ENCODE measurements at regions not wholly inside any gene's neighbourhood (a gene's known extent, or its start where the extent isn't known, plus 50 kb on each side); places are given as distances from the start of the nearest gene placed in this dataset.

DNA sequence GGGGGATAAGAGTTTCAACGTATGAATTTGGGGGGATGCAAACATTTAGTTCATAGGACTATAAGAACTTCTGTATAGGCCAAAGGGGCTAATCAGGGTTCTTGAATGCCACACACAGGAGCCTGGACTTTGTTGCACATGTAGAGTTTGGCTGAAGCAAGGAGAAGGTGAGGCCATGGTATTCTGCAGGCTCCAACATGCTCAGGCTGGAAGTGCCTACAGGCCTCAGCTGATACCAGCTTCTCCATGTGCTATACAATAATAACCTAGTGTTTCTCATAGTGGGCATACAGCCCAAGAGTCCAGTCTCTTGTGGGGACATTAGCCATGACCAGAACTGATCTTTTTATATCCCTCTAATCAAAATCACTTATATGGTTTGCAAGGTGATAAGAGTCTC is 399.7 kb upstream of the MCTP2 start:
- in situ Hi-C loops (cut with HindIII; ENCODE audit: low sequenced_read_pairs), result no loop called here

DNA sequence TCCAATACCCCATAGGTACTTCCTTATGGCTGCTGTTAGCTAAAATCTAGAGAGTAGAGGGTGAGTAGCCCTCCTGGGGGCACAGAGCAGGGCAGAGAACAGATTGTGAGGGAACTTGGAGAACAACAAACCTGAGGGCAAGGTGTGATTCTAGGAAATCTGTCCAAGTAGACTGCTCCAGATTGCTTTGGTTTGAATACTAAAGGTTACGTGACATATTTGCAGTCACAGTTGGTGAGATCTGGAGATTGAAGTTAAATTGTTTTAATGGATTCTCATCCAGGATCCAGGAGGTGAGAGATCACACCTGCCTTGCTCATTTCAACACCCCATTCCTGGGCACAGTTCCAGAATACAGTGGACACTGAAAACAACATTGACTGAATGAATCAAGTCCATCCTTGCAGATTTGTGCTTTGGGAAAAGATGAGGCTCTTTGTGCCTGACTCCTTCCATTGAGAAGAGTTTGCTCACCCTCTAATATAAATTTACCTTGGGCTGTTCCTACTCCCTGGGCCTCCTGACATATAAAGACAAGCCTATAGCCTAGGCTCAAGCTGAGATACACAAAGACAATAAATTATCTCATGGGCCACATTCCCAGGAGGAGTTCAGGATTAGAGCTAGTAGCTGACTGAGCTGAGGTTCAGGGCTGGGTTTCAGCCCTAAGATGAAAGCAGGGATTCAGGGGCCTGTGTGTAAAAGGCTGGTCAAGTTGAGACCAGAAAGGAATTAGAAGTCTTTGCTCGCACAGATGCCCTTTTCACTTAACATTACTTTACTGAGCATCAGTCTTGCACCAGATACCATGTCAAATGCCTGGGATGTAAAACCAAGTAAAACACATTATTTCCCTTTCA is 400.9 kb upstream of the MCTP2 start:
- in situ Hi-C loops (cut with HindIII; ENCODE audit: low sequenced_read_pairs), result no loop called here

DNA sequence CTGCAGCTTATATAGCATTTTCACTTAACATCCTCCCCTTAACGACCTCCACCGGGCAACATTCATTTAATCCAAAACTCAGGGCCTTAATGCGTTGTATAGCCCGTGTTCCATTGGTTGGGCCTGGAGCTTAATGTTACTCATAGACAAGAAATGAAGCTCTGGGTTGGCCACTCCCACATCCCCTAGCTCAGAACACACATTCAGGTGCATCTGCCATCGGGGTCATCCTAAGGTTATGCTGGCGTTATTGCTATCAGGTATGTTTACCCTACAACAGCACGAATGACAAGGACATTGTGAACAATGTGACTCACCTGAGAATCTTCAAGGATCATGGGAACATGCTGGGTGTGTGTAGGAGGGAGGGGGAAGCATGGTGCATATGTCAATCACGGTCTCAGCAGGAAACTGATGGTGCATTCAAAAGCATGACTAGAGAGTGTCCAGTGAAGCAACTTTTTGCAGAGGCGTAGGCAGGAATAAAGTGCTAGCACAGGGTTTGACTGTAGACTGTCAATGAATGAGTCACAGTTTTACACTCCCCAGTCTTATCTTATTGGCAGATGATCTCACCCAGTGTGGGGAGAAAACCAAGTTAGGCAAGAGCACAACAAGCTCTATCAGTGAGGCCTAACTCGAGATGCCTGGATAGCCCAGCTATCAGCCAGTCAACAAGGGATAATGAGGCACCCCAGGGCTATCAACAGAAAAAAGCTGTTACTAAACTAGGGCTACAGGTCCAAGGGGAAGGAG is 402.1 kb upstream of the MCTP2 start:
- in situ Hi-C loops (cut with HindIII; ENCODE audit: low sequenced_read_pairs), result no loop called here

DNA sequence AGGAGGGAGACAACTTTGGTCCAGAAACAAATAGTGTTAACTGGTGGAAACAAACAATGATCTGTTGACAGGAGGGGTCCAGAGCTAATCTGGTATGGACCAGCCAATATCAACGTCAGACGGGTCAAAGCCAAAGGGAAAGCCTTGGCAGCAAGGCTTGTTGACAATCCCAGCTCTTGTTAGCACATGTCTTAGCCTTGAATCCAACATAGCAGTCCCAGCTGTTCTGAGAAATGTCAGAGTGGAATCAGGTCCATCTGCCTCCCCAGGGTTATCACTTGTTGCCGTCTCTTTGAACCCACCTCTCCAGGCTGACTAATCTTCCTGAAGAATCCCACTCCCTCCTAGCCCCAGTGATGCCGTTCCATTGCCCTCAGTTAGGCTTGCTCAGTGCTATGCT is 404.6 kb upstream of the MCTP2 start:
- in situ Hi-C loops (cut with HindIII; ENCODE audit: low sequenced_read_pairs), result no loop called here

DNA sequence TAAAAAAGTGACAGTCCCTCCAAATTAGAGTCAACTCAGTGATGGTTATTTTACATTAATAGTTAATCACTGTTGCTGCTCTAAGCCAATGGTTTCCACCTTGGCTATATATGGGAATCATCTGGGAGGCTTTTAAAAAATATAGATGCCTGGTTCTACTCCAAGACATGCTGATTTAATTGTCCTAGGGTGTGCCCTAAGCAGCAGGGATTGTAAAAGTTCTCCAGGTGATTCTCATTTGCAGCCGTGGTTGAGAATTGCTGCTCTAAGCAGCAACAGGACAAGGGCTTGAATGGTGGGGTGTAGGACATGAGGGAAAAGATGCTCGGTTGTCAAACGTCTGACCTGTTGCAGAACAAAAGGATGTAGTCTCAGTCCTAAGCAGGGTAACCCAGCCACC is 405.1 kb upstream of the MCTP2 start:
- in situ Hi-C loops (cut with HindIII; ENCODE audit: low sequenced_read_pairs), result no loop called here

DNA sequence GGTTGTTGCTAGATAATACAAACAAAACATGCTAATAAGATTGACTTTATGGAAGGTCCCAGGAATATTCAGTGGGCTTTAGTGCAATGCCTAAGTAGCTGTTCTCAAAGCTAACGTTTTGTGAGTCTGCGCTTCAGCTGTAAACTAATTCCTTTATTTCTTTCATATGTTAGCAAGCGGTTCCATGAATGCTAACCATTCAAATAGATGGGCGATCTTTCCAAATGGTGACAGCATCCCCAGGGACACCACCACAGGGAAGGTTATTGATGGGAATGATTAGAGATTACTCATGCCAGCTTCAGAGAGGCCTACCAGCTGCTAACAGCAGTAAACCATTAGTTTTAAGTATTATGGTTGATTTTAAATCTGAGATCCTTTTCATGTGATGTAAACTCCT is 405.7 kb upstream of the MCTP2 start:
- in situ Hi-C loops (cut with HindIII; ENCODE audit: low sequenced_read_pairs), result no loop called here

DNA sequence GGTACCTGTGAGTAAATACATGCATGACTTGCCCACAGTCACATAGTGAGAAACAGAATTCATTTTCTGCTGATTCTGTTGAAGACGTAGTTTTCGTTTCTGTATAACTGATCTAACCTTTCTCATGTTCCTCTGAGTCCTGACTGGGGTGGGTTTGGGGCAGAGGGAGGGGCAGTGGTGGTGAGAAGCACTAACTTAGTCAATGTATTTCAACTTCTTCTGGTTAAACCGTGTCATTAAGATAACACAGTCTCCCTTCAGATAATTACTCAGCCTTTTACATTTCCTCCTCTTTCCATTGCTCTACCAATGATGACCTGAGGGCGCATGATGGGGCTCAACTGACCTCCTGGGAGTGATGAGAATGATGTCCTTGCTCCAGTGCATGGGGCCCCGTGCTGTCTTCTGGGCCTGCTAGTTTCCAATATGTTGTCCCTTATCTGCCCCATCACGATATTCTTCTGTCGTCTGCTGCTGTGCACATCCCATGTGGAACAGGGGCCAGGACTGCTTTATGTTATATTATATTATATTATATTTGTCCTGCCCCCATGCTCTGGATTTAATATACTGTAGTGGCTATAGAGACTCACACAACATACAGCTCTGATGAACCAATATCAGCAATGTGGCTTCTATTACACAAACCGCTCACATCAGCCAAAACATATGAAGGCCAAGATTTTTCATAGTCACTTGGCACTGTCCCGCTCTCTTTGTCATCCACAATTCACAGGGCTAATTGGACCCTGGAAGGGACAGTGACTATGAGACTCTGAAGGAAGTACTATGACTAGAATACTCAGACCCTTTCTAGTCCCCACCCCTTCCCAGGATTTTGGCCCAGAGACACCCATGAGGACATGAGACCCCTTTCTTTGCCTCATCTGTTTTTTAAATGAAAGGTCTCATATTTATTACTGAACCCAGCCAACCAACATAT is 407.1 kb upstream of the MCTP2 start:
- in situ Hi-C loops (cut with HindIII; ENCODE audit: low sequenced_read_pairs), result no loop called here

DNA sequence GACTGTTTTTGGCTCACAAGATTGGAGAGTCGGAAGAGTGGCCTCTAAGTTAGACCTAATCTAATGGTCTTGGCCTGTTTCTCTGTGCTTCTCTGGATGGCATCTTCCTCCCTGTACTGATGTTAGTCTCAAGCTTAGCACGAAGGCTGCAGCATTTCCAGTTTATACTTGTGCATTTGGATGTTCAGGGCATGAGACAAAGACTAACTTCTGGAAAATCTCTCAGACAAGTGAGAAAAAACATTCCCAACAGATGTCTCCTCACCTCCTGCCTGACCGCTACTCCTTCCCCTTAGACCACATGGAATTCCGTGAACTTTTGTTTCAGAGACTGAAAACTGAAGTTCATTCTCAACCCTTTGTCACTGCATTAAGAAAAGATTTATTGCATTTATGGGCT is 410.8 kb upstream of the MCTP2 start:
- in situ Hi-C loops (cut with HindIII; ENCODE audit: low sequenced_read_pairs), result no loop called here

DNA sequence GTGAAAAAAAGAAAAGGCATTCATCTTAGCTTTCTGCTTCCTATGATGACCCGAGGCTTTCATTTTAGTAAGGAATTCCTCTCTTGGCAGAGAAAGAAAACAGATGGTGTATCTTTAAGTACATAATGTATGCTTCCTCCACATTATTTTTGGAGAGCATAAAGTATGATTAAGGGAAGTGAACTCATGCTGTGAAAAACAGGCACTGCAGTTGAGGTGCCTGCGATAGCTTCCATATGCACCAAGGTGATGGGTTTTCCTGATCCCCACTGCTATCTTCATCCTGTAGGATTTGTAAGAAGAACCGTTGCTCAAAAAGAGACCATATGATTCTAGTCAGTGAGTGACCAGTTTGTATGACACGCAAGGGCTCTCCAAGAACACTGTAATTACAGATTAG is 411.5 kb upstream of the MCTP2 start:
- in situ Hi-C loops (cut with HindIII; ENCODE audit: low sequenced_read_pairs), result no loop called here

DNA sequence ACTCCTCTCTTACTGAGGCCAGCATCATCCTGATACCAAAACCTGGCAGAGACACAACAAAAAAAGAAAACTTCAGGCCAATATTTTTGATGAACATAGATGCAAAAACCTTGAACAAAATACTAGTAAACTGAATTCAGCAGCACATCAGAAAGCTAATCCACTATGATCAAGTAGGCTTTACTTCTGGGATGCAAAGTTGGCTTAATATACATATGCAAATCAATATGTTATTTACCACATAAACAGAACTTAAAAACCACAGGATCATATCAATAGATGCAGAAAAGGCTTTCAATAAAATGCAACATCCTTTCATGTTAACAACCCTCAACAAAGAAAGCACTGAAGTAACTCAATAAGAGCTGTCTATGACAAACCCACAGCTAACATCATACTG is 414.5 kb upstream of the MCTP2 start:
- in situ Hi-C loops (cut with HindIII; ENCODE audit: low sequenced_read_pairs), result no loop called here

DNA sequence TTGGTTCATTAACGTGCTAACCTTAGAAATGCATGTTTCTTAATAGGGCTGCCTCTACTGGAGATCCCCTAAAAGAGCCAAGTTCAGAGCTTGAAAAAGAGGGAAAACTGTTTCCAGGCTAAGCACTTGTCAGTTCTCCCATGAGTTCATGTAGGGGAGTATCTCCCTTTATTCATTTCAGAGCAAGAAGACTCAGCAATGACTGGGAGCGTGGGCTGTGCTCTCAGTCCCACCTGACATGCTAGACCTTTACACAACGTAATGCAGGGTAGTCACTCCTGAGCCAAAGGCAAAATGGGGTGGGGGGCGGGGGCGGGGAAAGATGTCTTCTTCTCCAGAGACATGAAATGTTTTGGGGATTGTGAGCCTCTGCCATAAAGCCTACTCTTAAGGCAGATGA is 420.1 kb upstream of the MCTP2 start:
- in situ Hi-C loops (cut with HindIII; ENCODE audit: low sequenced_read_pairs), result no loop called here

DNA sequence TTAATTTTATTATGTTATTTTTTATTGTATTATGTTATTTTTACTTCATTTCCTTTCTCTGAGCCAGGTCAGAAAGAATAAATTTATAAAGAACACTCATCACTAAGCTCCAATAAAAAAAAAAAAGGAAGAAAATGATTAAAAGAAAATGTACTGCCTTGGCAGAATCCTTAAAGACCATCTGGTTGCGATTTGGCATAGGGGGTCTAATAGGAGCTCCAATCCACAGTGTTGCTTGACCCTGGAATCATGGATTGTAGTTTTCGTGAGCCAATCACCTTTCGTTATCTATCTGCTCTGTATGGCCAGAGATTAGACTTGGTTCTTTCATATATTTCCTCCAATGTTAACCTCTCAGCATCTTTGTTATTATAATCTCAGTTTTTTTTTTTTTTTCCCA is 421.8 kb upstream of the MCTP2 start:
- in situ Hi-C loops (cut with HindIII; ENCODE audit: low sequenced_read_pairs), result no loop called here

DNA sequence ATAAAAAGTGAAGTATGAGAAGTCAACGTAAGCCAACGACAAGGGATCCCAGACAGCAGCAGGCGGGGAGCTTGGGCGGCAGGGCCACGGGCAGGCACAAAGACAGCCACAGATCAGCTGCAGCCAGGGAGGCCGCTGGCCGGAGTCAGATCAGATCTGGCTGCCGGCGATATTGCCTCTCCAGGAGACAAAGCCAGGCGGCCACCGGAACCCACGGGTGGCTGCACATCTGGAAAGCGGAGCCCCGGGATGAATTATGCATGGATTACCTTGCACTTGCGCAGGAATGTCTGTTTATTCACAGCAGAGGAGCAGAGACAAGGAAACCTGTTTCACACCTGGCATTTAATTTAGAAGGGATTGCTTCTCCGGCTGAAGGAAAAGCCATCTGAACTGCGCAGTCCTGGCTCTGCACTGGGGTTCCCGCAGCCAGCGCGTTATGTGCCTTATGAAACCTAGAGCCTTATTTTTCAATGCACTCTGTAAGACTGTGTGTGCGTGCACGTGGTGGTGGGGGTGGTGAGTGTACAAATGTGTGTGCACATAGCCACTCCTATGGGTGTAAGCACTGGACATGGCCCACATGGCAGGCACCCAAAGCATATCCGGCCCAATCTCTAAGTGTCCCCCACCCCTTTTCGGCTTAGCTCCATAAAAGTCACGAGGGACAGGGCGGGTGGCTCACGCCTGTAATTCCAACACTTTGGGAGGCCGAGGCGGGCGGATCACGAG is 427.8 kb upstream of the MCTP2 start:
- in situ Hi-C loops (cut with HindIII; ENCODE audit: low sequenced_read_pairs), result no loop called here

DNA sequence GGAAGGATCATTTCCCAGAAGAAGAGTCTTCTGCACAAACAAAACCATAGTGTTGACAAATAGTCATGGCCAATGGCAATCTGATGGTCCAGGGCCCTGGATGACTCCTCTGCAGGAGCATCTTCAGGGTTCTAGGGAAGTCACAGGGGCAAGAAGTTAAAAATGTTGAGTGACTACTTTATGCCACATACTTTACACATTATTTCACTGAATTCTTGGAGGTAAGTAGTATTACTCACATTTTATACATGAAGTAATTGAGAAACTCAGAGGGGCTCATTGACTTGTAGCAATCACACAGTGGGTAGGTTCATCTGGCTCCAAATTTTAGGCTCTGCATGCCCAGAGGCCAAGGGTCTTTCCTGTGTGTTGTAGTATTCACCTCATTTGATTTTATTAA is 430.2 kb upstream of the MCTP2 start:
- in situ Hi-C loops (cut with HindIII; ENCODE audit: low sequenced_read_pairs), result no loop called here

DNA sequence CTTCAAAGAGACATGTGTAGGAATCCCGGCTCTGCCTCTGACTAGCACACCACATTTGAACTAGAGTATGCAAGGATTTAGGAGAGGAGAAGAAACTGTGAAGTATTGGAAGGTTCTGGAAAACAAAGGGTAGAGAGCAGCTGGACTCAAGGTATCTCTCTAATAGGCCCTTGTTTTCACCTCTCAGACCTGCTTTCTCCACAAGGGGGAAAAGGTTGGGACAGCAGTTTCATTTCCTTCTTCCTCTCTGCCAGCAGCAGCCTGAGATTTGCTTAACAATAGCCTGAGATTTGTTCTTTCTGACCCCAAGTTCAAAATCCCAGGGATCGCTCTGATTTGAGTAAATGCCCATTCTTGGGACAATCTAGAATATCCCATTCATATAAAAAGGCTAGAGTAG is 430.6 kb upstream of the MCTP2 start:
- in situ Hi-C loops (cut with HindIII; ENCODE audit: low sequenced_read_pairs), result no loop called here

DNA sequence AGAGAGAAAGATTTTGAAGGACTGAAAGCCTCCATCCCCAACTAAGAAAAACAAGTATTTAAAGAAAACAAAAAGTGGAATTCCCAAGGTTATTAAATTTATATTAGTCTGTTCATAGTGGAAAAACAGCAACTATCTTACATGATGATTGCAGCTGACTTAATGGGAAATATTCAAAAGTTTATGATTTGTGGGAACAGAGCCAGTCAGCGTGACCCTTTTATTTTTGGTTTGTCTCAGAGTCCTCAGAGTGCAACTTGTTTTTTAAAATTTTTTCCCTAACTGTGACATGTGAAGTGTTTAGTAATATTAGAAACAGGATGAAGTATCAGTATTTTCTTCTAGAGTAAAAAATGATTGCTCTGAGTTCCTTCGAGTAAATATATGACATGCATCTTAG is 441.9 kb upstream of the MCTP2 start:
- in situ Hi-C loops (cut with HindIII; ENCODE audit: low sequenced_read_pairs), result no loop called here

DNA sequence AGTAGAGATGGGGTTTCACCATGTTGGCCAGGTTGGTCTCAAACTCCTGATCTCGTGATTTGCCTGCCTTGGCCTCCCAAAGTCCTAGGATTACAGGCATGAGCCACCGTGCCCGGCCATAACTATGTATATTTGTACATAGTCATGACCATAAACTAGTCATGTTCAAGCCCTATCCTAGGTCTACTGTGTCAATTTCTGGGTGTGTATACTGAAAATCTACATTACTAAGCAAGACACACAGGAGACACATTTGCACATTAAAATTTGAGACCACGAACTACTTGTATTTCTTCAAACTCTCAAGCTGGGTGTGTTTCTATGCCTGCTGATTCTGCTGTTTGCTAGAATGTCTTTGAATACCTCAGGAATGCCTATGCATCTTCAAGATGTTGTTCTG is 451.3 kb upstream of the MCTP2 start:
- in situ Hi-C loops (cut with HindIII; ENCODE audit: low sequenced_read_pairs), result no loop called here

DNA sequence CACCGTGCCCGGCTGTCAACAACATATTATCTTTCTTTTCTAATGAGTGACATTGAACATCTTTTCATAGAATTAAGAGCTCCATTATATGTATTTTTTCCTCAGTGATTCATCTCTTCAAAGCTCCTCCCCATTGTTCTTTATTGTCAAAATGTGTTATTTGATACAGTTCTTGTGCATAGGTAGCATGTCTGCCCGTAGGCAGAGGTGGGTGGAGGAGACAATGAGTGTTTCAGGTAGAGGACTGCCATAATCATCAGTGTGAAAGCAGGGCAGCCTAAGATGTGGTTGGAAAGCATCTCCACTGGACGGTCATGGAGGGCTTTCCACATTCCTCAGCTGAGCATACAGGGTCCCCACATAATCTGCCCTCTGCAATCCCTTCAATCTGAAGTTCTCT is 452.0 kb upstream of the MCTP2 start:
- in situ Hi-C loops (cut with HindIII; ENCODE audit: low sequenced_read_pairs), result no loop called here

DNA sequence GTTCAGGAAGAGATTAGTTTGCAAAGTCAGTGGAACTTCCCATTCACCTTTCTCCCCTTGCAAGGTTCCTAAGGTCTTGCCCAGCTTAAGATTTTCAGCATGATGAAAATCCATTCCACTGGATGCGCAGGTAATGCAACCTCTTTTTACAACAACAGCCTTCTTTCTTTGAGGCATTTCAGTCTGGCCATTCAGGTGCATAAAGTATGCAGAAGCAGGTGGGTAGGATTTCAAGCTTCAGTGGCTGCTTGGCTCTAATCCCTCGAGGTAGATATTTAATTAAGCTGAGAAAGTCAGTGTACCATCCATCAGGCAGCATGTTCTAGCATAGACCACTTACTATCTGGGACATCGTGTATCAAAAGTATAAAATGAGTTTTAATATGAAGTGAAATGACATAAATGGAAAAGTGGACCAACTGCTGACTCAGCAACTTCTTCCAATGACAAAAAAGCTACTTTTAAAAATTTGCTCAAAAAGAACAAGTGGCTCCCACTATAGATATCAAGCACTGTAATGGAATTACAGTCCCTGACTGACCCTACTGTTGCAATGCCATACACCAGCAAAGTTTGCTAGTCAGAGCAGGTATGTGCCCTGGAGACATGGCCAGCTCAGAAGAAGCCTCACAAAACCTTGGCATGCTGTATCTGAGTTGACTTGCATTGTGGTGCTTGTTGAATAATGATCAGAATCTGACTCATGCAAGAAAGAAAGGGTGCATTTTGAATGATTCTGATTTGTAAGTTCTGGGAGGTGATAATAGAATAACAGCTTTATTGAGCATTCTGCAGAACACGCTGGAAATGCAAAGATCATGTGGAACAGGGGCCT is 459.9 kb upstream of the MCTP2 start:
- in situ Hi-C loops (cut with HindIII; ENCODE audit: low sequenced_read_pairs), result no loop called here

DNA sequence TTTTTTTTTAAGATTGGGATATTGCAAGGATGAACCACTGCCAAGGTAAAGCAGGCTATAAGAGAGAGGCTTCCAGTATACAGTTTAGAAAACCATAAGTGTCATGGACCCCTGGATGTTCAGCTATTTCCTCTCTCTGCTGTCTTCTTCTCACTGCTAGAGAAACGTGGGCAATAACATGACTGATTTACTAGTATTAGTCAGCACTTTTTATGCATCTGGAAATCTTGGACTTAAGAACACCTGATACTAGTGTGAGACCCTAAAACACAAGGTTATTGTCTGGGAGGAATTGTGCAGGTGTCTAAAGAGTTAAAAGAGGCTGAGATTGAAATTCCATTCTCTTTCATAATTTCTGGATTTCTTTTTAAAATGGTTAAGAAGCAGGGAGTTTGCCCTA is 460.6 kb upstream of the MCTP2 start:
- in situ Hi-C loops (cut with HindIII; ENCODE audit: low sequenced_read_pairs), result no loop called here
